SU-DHL-6 (cell line): ENCODE measurements at regions not wholly inside any gene's neighbourhood (a gene's known extent, or its start where the extent isn't known, plus 50 kb on each side); places are given as distances from the start of the nearest gene placed in this dataset.
"Not testable (repeated sequence)": the region's sequence is repeated elsewhere in the genome, so short reads cannot be mapped to it uniquely, and the experiment has no call there.

Source experiments
- H2AFZ ChIP-seq: fragments of 200-600 bp; sonication (generic); 2 replicates; pipeline ENCODE4 v1.6.1; 2014; ENCODE audit warnings: low read depth, mild to moderate bottlenecking, moderate library complexity, mixed read lengths, antibody characterized with exemption, low read length; ENCODE audit not compliant: severe bottlenecking
- H3F3A ChIP-seq: fragments of 200-600 bp; shearing (Covaris generic); 2 replicates; pipeline ENCODE4 v1.6.0; 2016; ENCODE audit warnings: antibody characterized with exemption, mild to moderate bottlenecking; ENCODE audit not compliant: insufficient read depth
- H3K27ac ChIP-seq: fragments of 200-600 bp; sonication (generic); 2 replicates; pipeline ENCODE4 v1.5.1; 2016; ENCODE audit warnings: low read depth, mild to moderate bottlenecking, low read length, moderate library complexity, mixed read lengths
- H3K27me3 ChIP-seq: fragments of 200-600 bp; sonication (generic), shearing (Covaris generic); 2 replicates; pipeline ENCODE4 v1.6.0; 2014; ENCODE audit warnings: mild to moderate bottlenecking, low read length
- H3K36me3 ChIP-seq: fragments of 200-600 bp; sonication (generic); 2 replicates; pipeline ENCODE4 v1.6.1; 2014; ENCODE audit warnings: mild to moderate bottlenecking, low read length, mixed read lengths
- H3K4me2 ChIP-seq: fragments of 300-600, 200-600 bp; shearing (Covaris generic), sonication (generic); 2 replicates; pipeline ENCODE4 v1.6.0; 2014; ENCODE audit warnings: low read length, low read depth, mild to moderate bottlenecking; ENCODE audit not compliant: poor library complexity, severe bottlenecking
- H3K4me3 ChIP-seq: fragments of 200-600 bp; sonication (generic); 2 replicates; pipeline ENCODE4 v1.5.1; 2014; ENCODE audit warnings: antibody characterized with exemption, low read length, mild to moderate bottlenecking, mixed read lengths; ENCODE audit not compliant: insufficient read depth, poor library complexity, severe bottlenecking
- H3K79me2 ChIP-seq: fragments of 200-600 bp; sonication (generic); 2 replicates; pipeline ENCODE4 v1.6.1; 2014; ENCODE audit warnings: mild to moderate bottlenecking, low read length, moderate library complexity; ENCODE audit not compliant: insufficient read depth
- H3K9ac ChIP-seq: fragments of 200-600 bp; sonication (generic); 2 replicates; pipeline ENCODE4 v1.7.0; 2014; ENCODE audit warnings: mild to moderate bottlenecking, low read length
- H3K9me2 ChIP-seq: fragments of 200-600 bp; sonication (generic); replicated peaks from 2 replicates; pipeline ENCODE4 v1.6.1; 2014; ENCODE audit warnings: low read length; ENCODE audit not compliant: insufficient read depth
- H3K9me3 ChIP-seq: fragments of 200-600 bp; sonication (generic); 2 replicates; pipeline ENCODE4 v1.6.1; 2014; ENCODE audit warnings: low read length, mixed read lengths; ENCODE audit not compliant: insufficient read depth
- H4K20me1 ChIP-seq: fragments of 200-600 bp; sonication (generic); 2 replicates; pipeline ENCODE4 v1.6.1; 2014; ENCODE audit warnings: low read depth, mild to moderate bottlenecking, antibody characterized with exemption, low read length, moderate library complexity, mixed read lengths

GRCh38 chr4:49117951-49118350 is 131.9 kb downstream of the CWH43 start:
- not testable (repeated sequence) for H3K27ac ChIP-seq, H3K79me2 ChIP-seq, H3K4me3 ChIP-seq, H2AFZ ChIP-seq, H3K36me3 ChIP-seq, H3K9ac ChIP-seq, H3K27me3 ChIP-seq, H3K9me2 ChIP-seq, H4K20me1 ChIP-seq, H3K4me2 ChIP-seq
- H3F3A ChIP-seq: peaks cover 29% of the 10 kb centered on the region
- H3K9me3 ChIP-seq: peaks cover 65% of the 10 kb centered on the region

- H2AFZ ChIP-seq, H3K9me2 ChIP-seq: not testable (repeated sequence)
- H3K9me3 ChIP-seq: peaks cover 61% of the 10 kb centered on the region
Measured at GRCh38 chr4:49118379-49119212, 132.5 kb downstream of the CWH43 start.

GRCh38 chr4:49119345-49119744 is 133.3 kb downstream of the CWH43 start:
- H3K4me3 ChIP-seq, H3K4me2 ChIP-seq, H4K20me1 ChIP-seq, H3K27ac ChIP-seq, H3K27me3 ChIP-seq, H3K36me3 ChIP-seq, H2AFZ ChIP-seq, H3K9ac ChIP-seq, H3K9me2 ChIP-seq, H3K79me2 ChIP-seq: not testable (repeated sequence)
- Histone ChIP-seq H3F3A (peaks cover 29% of the 10 kb centered on the region), H3K9me3 (peaks cover 56% of the 10 kb centered on the region)

More at GRCh38 chr4:49118379-49119212, 132.5 kb downstream of the CWH43 start:
- H3K4me3 ChIP-seq, H3K36me3 ChIP-seq, H3K27ac ChIP-seq, H3K9ac ChIP-seq, H4K20me1 ChIP-seq, H3K27me3 ChIP-seq, H3K79me2 ChIP-seq, H3K4me2 ChIP-seq: not testable (repeated sequence)
- peaks cover 29% of the 10 kb centered on the region for H3F3A ChIP-seq

GRCh38 chr4:49120042-49120779 is 134.1 kb downstream of the CWH43 start:
- not testable (repeated sequence) for H3K9ac ChIP-seq, H3K27ac ChIP-seq, H3K9me2 ChIP-seq, H3K4me3 ChIP-seq, H2AFZ ChIP-seq, H3K4me2 ChIP-seq, H3K79me2 ChIP-seq, H3K27me3 ChIP-seq, H4K20me1 ChIP-seq, H3K36me3 ChIP-seq
- peaks cover 29% of the 10 kb centered on the region for H3F3A ChIP-seq
- H3K9me3 ChIP-seq: peaks cover 48% of the 10 kb centered on the region

- H3K27ac ChIP-seq, H3K4me2 ChIP-seq, H3K79me2 ChIP-seq, H3K9ac ChIP-seq, H3K9me2 ChIP-seq, H4K20me1 ChIP-seq, H3K36me3 ChIP-seq, H2AFZ ChIP-seq, H3K27me3 ChIP-seq: not testable (repeated sequence)
- Histone ChIP-seq H3F3A (peaks cover 29% of the 10 kb centered on the region), H3K4me3 (peak overlapping the region; percentile 0), H3K9me3 (peaks cover 42% of the 10 kb centered on the region)
Measured at GRCh38 chr4:49120804-49121203, 134.7 kb downstream of the CWH43 start.

- H3K9me3 ChIP-seq, H3K9me2 ChIP-seq, H3K79me2 ChIP-seq, H3F3A ChIP-seq, H4K20me1 ChIP-seq, H3K9ac ChIP-seq, H3K27me3 ChIP-seq, H3K27ac ChIP-seq, H3K4me2 ChIP-seq, H2AFZ ChIP-seq, H3K4me3 ChIP-seq, H3K36me3 ChIP-seq: not testable (repeated sequence)
Measured at GRCh38 chr4:49126443-49126842, 140.4 kb downstream of the CWH43 start.

GRCh38 chr4:49126858-49127257 is 140.8 kb downstream of the CWH43 start:
- H3K36me3 ChIP-seq, H2AFZ ChIP-seq, H3K9me3 ChIP-seq, H3K9ac ChIP-seq, H3K4me2 ChIP-seq, H3K9me2 ChIP-seq, H3K4me3 ChIP-seq, H3K79me2 ChIP-seq, H4K20me1 ChIP-seq, H3K27ac ChIP-seq, H3K27me3 ChIP-seq, H3F3A ChIP-seq: not testable (repeated sequence)

- H3K9me3 ChIP-seq, H3K36me3 ChIP-seq, H4K20me1 ChIP-seq, H3K27me3 ChIP-seq, H3K9me2 ChIP-seq, H3K9ac ChIP-seq, H3K79me2 ChIP-seq, H3K4me3 ChIP-seq, H3K4me2 ChIP-seq, H3F3A ChIP-seq, H3K27ac ChIP-seq, H2AFZ ChIP-seq: not testable (repeated sequence)
Measured at GRCh38 chr4:49129385-49129784, 143.3 kb downstream of the CWH43 start.
